ENCODE measurements at regions not wholly inside any gene's neighbourhood (a gene's known extent, or its start where the extent isn't known, plus 50 kb on each side); places are given as distances from the start of the nearest gene placed in this dataset.
"Not testable (repeated sequence)": the region's sequence is repeated elsewhere in the genome, so short reads cannot be mapped to it uniquely, and the experiment has no call there.

DNA sequence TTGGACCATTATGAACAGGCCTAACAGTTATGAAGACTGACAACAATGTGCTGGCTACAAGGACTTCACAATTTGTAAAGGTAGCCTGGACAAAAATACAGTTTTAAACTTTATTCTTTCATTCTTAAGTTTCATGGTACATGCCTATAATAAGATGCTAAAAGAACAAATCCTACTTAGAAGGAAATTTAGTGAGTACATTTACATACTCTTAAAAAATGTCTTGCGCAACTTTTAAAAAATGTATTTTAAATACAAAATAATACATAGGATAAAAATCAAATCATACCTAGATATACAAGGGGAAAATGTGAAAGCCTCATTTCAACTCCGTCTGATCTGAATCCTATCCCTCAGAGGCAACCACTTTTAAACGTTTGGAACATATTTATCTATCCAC, 200.7 kb upstream of the SPIN4 start:
- no peak overlapping the region for H3K4me3 ChIP-seq (ENCODE audit: low read depth, low read length)
- TF ChIP-seq, protein P1, sequence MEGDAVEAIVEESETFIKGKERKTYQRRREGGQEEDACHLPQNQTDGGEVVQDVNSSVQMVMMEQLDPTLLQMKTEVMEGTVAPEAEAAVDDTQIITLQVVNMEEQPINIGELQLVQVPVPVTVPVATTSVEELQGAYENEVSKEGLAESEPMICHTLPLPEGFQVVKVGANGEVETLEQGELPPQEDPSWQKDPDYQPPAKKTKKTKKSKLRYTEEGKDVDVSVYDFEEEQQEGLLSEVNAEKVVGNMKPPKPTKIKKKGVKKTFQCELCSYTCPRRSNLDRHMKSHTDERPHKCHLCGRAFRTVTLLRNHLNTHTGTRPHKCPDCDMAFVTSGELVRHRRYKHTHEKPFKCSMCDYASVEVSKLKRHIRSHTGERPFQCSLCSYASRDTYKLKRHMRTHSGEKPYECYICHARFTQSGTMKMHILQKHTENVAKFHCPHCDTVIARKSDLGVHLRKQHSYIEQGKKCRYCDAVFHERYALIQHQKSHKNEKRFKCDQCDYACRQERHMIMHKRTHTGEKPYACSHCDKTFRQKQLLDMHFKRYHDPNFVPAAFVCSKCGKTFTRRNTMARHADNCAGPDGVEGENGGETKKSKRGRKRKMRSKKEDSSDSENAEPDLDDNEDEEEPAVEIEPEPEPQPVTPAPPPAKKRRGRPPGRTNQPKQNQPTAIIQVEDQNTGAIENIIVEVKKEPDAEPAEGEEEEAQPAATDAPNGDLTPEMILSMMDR (conservative IDR thresholded peaks at IDR 0.05; ENCODE audit: low read depth, low read length), result no peak
- DNase-seq (ENCODE audit: low read depth), result no peak

DNA sequence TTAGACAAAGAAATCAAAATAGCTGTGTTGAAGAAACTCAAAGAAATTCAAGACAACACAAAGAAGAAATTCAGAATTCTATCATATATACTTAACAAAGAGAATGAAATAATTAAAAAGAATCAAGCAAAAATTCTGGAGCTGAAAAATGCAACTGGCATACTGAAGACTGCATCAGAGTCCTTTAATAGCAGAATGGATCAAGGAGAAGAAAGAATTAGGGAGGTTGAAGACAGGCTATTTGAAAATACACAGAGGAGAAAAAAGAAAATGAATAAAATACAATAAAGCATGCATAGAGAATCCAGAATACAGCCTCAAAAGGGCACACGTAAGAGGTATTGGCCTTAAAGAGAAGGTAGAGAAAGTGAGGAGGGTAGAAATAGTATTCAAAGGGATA, 179.5 kb upstream of the SPIN4 start:
- no peak overlapping the region for H3K4me3 ChIP-seq (ENCODE audit: low read depth, low read length)
- DNase-seq (ENCODE audit: low read depth), result no peak
- TF ChIP-seq, protein P1 (conservative IDR thresholded peaks at IDR 0.05; ENCODE audit: low read depth, low read length), result no peak

DNA sequence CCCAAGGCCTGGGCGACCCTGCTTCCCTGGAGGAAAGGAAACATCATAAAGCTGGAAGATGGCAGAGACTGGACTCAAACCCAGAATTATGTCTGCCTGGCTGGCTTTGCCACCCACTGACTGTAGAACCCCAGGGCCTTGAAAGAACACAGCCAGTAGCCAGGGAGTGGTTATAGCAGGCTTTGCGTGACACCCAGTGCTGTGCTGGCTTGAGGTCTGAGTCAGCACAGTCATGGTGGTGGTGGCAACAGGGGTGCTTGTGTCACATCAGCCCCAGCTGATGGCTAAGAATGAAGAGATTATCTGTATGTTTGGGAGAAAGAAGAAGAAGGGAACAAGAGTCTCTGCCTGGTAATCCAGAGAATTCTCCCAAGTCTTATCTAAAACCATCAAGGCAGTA, 178.8 kb upstream of the SPIN4 start:
- DNase-seq (ENCODE audit: low read depth), result no peak
- no peak overlapping the region for H3K4me3 ChIP-seq (ENCODE audit: low read depth, low read length)
- TF ChIP-seq, protein P1 (conservative IDR thresholded peaks at IDR 0.05; ENCODE audit: low read depth, low read length), result no peak

DNA sequence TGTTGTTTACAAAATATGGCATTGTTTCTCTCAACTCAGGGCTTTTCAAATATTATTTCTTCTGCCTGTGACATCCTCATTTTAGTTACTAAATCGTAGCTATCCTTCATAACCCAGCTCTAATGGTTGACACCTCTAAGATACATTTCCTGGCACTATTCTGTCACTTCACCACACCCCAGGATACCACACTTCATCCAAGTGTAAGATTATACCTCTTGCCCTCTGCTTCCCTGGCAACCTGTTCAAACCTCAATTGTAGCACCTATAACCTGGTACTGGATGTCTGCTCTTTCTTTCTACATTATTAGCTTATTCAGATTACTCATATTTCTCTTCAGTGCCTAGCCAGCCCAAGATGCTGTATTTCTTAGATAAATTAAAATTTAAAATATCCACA, 175.7 kb upstream of the SPIN4 start:
- no peak for DNase-seq (ENCODE audit: low read depth)
- TF ChIP-seq, protein P1 (conservative IDR thresholded peaks at IDR 0.05; ENCODE audit: low read depth, low read length), result no peak
- H3K4me3 ChIP-seq (ENCODE audit: low read depth, low read length), result no peak overlapping the region

DNA sequence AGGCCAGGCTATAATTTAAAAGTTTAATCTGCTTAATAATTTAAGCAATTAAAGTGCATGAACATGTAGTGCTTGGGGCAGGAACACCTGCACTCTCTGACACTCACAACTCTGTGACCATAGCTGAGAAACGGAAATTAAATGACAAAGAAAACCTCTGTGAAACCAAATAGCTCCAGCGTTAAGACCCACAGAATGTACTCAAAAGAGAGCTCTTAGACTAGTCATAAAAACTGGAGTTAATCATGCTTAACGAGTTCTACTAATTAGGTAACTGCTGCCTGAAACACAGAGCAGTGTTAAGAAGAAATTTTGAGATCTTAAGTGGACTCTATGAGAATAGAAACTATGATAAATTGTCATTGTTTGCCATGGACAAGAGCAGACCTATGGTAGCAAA, 174.4 kb upstream of the SPIN4 start:
- DNase-seq (ENCODE audit: low read depth), result no peak
- H3K4me3 ChIP-seq (ENCODE audit: low read depth, low read length), result no peak overlapping the region
- TF ChIP-seq, protein P1 (conservative IDR thresholded peaks at IDR 0.05; ENCODE audit: low read depth, low read length), result no peak

DNA sequence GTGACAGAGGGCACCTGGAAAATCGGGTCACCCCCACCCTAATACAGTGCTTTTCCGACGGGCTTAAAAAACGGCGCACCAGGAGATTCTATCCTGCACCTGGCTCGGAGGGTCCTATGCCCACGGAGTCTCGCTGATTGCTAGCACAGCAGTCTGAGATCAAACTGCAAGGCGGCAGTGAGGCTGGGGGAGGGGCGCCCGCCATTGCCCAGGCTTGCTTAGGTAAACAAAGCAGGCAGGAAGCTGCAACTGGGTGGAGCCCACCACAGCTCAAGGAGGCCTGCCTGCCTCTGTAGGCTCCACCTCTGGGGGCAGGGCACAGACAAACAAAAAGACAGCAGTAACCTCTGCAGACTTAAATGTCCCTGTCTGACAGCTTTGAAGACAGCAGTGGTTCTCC, 168.2 kb upstream of the SPIN4 start:
- DNase-seq (ENCODE audit: low read depth); H3K4me3 ChIP-seq (ENCODE audit: low read depth, low read length): not testable (repeated sequence)

DNA sequence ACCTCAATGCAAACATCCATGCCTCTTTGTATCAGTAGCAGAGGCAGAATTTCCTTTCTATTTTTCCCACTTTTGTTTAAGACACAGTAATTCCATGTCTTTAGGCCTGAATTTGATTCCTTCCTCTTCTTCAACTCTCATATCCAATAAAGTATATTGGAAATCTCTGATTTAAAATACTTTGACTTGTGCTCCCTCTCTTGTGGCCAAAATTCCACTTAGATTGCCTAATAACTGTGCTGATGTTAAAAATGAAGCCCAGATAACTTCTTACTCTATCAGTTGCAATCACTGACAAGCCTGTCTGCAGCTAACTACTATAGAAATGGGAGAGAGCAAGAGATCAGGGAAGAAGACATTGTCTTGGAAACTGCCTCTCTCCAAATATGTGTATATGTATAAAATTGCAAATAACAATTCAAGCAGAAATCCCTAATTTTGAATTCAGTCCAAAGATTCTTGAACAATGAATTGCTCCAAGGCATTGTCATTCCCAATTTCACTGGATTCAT, 163.5 kb upstream of the SPIN4 start:
- TF ChIP-seq, protein P1 (conservative IDR thresholded peaks at IDR 0.05; ENCODE audit: low read depth, low read length), result no peak
- H3K4me3 ChIP-seq (ENCODE audit: low read depth, low read length), result no peak overlapping the region
- no peak for DNase-seq (ENCODE audit: low read depth)

All from epithelial cell of proximal tubule (primary cell).